AG04449 (cell line): ENCODE measurements at regions not wholly inside any gene's neighbourhood (a gene's known extent, or its start where the extent isn't known, plus 50 kb on each side); places are given as distances from the start of the nearest gene placed in this dataset.

ENCODE experiments used
- CTCF ChIA-PET: fragments of 350-600 bp; formaldehyde crosslinking; extraction: SDS; loops from one replicate; lab custom pipeline; 2021; ENCODE audit warnings: antibody characterized with exemption; lab: Yijun Ruan, JAX
- POLR2A ChIA-PET: fragments of 400-600, 350-600 bp; formaldehyde crosslinking; extraction: SDS; loops from one replicate; lab custom pipeline; 2020; ENCODE audit warnings: antibody characterized with exemption, inconsistent platforms; lab: Yijun Ruan, JAX
- DNase-seq: peaks from one replicate; pipeline ENCODE4 v3.0.0-alpha.2; 2010; ENCODE audit warnings: low read depth, low spot score
- H3K4me3 ChIP-seq: 2 replicates; pipeline ENCODE4 v1.5.1; 2011; ENCODE audit warnings: low read depth, mild to moderate bottlenecking, control low read depth, low read length
- CTCF ChIP-seq: IDR thresholded peaks from one replicate; pipeline ENCODE4 v1.5.1; 2011; ENCODE audit warnings: mild to moderate bottlenecking, moderate library complexity, low read length, control low read depth, inconsistent platforms; ENCODE audit not compliant: insufficient read depth; ENCODE audit errors: missing control alignments

GRCh38 chr5:30932273-30933017 lies 261.0 kb upstream of the CDH6 start:
- H3K4me3 ChIP-seq = no peak overlapping the region
- no peak for TF ChIP-seq CTCF
- CTCF ChIA-PET = no interaction called here
- POLR2A ChIA-PET = no interaction called here
- no peak for DNase-seq

- ChIA-PET CTCF (no interaction called here), POLR2A (interaction anchor here (0.7 kb wide), 1 partner anchor 301 kb away, joined by 3 read pairs; no protein-coding TSS in a partner anchor)
- DNase-seq = no peak
- no peak overlapping the region for H3K4me3 ChIP-seq
- TF ChIP-seq CTCF = no peak
Observed at GRCh38 chr5:30930736-30931135, 262.8 kb upstream of the CDH6 start.

GRCh38 chr5:30928956-30929355 lies 264.5 kb upstream of the CDH6 start:
- ChIA-PET CTCF (no interaction called here), POLR2A (no interaction called here)
- no peak for TF ChIP-seq CTCF
- H3K4me3 ChIP-seq = no peak overlapping the region
- DNase-seq = no peak

GRCh38 chr5:30926218-30926617 lies 267.3 kb upstream of the CDH6 start:
- H3K4me3 ChIP-seq = no peak overlapping the region
- ChIA-PET CTCF (no interaction called here), POLR2A (no interaction called here)
- TF ChIP-seq CTCF = no peak
- DNase-seq = no peak

- POLR2A ChIA-PET = no interaction called here
- CTCF ChIA-PET = no interaction called here
- no peak for DNase-seq
- no peak for TF ChIP-seq CTCF
- H3K4me3 ChIP-seq = no peak overlapping the region
Observed at GRCh38 chr5:30921388-30921787, 272.1 kb upstream of the CDH6 start.

GRCh38 chr5:30918171-30918570 lies 275.3 kb upstream of the CDH6 start:
- TF ChIP-seq CTCF = no peak
- CTCF ChIA-PET = no interaction called here
- POLR2A ChIA-PET = no interaction called here
- H3K4me3 ChIP-seq = no peak overlapping the region
- DNase-seq = no peak
